SH-SY5Y (cell line): ENCODE measurements at regions not wholly inside any gene's neighbourhood (a gene's known extent, or its start where the extent isn't known, plus 50 kb on each side); places are given as distances from the start of the nearest gene placed in this dataset.

Experiments
- GATA2 ChIP-seq: IDR thresholded peaks from 2 replicates; pipeline ENCODE4 v1.6.1; 2011; ENCODE audit warnings: mild to moderate bottlenecking, low read depth, low read length
- GATA3 ChIP-seq: IDR thresholded peaks from 2 replicates; pipeline ENCODE4 v1.6.1; 2011; ENCODE audit warnings: low read depth, mild to moderate bottlenecking, low read length, moderate library complexity

DNA sequence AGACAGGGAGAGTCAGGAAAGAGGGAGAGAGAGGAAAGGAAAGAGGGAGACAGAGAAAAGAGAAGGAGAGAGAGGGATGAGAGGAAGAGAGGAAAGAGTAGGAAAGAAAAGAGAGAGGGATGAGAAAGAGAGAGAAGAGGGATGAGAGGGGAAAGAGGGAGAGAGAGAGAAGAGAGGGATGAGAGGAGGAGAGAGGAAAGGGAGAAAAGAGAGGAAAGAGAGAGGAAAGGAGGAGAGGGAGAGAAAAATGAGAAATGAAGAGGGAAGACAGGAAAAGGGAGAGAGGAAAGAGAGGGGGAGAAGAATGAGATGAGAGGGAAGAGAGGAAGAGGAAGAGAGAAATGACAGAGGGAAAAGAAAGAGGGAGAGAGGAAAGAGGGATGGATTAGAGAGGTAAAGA, 207.0 kb upstream of the SKOR2 start:
- TF ChIP-seq GATA3 (no peak), GATA2 (no peak)
